ENCODE measurements at regions not wholly inside any gene's neighbourhood (a gene's known extent, or its start where the extent isn't known, plus 50 kb on each side); places are given as distances from the start of the nearest gene placed in this dataset.

DNA sequence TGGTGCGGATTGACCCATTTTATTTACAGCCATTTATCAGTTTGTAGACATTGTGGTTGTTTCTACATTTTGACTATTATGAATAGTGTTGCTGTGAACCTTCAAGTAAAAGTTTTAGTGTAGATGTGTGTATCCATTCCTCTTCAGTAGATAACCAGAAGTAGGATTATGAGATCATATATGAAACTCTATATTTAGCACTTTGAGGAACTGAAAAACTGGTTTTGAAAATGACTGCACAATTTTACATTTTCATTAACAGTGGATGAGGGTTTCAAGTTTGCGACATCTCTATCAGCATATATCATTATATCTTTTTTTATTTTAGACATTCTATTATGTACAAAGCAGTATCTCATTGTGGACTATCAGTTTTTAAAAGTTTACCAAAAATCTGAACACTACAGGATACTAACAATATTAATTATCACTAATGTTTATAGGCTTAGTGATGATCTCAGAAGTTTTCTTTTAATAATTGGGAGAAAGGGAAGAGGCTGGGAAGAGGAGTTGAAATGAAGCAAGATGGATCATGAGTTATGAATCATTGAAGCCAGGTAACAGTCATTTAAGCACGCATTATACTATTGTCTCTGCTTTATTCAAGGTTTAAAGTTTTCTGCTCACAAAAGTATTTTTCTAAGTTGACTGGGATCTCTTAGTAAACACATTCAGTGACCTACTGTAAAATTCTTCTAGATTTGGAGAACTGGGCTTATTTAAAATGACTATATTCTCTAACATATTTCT, 329.0 kb upstream of the LRATD1 start:
- TF ChIP-seq MXD4 (CRISPR knock-in tag; IDR thresholded peaks at IDR 0.05; ENCODE audit: borderline replicate concordance) (no peak), GTF2I (CRISPR knock-in tag; conservative IDR thresholded peaks at IDR 0.05) (no peak), RELA (CRISPR knock-in tag; IDR thresholded peaks at IDR 0.05; ENCODE audit: borderline replicate concordance) (no peak), ELF4 (CRISPR knock-in tag; IDR thresholded peaks at IDR 0.05; ENCODE audit: low read depth) (no peak), ZNF138 (CRISPR knock-in tag; conservative IDR thresholded peaks at IDR 0.05) (no peak), CREM (CRISPR knock-in tag; IDR thresholded peaks at IDR 0.05) (no peak), MYBL2 (CRISPR knock-in tag; IDR thresholded peaks at IDR 0.05) (no peak), ZNF396 (CRISPR knock-in tag; IDR thresholded peaks at IDR 0.05; ENCODE audit: borderline replicate concordance) (no peak), ZNF121 (CRISPR knock-in tag; IDR thresholded peaks at IDR 0.05) (no peak), ZNF671 (CRISPR knock-in tag; IDR thresholded peaks at IDR 0.05) (no peak)
- TF ChIP-seq, protein P1, sequence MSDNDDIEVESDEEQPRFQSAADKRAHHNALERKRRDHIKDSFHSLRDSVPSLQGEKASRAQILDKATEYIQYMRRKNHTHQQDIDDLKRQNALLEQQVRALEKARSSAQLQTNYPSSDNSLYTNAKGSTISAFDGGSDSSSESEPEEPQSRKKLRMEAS (CRISPR knock-in tag; IDR thresholded peaks at IDR 0.05), result no peak
- TF ChIP-seq, protein P2, sequence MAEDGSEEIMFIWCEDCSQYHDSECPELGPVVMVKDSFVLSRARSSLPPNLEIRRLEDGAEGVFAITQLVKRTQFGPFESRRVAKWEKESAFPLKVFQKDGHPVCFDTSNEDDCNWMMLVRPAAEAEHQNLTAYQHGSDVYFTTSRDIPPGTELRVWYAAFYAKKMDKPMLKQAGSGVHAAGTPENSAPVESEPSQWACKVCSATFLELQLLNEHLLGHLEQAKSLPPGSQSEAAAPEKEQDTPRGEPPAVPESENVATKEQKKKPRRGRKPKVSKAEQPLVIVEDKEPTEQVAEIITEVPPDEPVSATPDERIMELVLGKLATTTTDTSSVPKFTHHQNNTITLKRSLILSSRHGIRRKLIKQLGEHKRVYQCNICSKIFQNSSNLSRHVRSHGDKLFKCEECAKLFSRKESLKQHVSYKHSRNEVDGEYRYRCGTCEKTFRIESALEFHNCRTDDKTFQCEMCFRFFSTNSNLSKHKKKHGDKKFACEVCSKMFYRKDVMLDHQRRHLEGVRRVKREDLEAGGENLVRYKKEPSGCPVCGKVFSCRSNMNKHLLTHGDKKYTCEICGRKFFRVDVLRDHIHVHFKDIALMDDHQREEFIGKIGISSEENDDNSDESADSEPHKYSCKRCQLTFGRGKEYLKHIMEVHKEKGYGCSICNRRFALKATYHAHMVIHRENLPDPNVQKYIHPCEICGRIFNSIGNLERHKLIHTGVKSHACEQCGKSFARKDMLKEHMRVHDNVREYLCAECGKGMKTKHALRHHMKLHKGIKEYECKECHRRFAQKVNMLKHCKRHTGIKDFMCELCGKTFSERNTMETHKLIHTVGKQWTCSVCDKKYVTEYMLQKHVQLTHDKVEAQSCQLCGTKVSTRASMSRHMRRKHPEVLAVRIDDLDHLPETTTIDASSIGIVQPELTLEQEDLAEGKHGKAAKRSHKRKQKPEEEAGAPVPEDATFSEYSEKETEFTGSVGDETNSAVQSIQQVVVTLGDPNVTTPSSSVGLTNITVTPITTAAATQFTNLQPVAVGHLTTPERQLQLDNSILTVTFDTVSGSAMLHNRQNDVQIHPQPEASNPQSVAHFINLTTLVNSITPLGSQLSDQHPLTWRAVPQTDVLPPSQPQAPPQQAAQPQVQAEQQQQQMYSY (CRISPR knock-in tag; IDR thresholded peaks at IDR 0.05), result no peak
- TF ChIP-seq, protein P3, sequence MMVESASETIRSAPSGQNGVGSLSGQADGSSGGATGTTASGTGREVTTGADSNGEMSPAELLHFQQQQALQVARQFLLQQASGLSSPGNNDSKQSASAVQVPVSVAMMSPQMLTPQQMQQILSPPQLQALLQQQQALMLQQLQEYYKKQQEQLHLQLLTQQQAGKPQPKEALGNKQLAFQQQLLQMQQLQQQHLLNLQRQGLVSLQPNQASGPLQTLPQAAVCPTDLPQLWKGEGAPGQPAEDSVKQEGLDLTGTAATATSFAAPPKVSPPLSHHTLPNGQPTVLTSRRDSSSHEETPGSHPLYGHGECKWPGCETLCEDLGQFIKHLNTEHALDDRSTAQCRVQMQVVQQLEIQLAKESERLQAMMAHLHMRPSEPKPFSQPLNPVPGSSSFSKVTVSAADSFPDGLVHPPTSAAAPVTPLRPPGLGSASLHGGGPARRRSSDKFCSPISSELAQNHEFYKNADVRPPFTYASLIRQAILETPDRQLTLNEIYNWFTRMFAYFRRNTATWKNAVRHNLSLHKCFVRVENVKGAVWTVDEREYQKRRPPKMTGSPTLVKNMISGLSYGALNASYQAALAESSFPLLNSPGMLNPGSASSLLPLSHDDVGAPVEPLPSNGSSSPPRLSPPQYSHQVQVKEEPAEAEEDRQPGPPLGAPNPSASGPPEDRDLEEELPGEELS (CRISPR knock-in tag; IDR thresholded peaks at IDR 0.05), result no peak
- TF ChIP-seq, protein P4, sequence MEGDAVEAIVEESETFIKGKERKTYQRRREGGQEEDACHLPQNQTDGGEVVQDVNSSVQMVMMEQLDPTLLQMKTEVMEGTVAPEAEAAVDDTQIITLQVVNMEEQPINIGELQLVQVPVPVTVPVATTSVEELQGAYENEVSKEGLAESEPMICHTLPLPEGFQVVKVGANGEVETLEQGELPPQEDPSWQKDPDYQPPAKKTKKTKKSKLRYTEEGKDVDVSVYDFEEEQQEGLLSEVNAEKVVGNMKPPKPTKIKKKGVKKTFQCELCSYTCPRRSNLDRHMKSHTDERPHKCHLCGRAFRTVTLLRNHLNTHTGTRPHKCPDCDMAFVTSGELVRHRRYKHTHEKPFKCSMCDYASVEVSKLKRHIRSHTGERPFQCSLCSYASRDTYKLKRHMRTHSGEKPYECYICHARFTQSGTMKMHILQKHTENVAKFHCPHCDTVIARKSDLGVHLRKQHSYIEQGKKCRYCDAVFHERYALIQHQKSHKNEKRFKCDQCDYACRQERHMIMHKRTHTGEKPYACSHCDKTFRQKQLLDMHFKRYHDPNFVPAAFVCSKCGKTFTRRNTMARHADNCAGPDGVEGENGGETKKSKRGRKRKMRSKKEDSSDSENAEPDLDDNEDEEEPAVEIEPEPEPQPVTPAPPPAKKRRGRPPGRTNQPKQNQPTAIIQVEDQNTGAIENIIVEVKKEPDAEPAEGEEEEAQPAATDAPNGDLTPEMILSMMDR (IDR thresholded peaks at IDR 0.05), result no peak
- TF ChIP-seq, protein P5, sequence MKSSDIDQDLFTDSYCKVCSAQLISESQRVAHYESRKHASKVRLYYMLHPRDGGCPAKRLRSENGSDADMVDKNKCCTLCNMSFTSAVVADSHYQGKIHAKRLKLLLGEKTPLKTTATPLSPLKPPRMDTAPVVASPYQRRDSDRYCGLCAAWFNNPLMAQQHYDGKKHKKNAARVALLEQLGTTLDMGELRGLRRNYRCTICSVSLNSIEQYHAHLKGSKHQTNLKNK (CRISPR knock-in tag; IDR thresholded peaks at IDR 0.05), result no peak
- TF ChIP-seq, protein P6, sequence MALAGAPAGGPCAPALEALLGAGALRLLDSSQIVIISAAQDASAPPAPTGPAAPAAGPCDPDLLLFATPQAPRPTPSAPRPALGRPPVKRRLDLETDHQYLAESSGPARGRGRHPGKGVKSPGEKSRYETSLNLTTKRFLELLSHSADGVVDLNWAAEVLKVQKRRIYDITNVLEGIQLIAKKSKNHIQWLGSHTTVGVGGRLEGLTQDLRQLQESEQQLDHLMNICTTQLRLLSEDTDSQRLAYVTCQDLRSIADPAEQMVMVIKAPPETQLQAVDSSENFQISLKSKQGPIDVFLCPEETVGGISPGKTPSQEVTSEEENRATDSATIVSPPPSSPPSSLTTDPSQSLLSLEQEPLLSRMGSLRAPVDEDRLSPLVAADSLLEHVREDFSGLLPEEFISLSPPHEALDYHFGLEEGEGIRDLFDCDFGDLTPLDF (CRISPR knock-in tag; IDR thresholded peaks at IDR 0.05), result no peak
- TF ChIP-seq, protein P7, sequence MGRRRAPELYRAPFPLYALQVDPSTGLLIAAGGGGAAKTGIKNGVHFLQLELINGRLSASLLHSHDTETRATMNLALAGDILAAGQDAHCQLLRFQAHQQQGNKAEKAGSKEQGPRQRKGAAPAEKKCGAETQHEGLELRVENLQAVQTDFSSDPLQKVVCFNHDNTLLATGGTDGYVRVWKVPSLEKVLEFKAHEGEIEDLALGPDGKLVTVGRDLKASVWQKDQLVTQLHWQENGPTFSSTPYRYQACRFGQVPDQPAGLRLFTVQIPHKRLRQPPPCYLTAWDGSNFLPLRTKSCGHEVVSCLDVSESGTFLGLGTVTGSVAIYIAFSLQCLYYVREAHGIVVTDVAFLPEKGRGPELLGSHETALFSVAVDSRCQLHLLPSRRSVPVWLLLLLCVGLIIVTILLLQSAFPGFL (CRISPR knock-in tag; IDR thresholded peaks at IDR 0.05; ENCODE audit: borderline replicate concordance), result no peak
- Mint-ChIP-seq H3K36me3 (no peaks in the 10 kb centered on the region), H3K27me3 (ENCODE audit: low read depth) (no peaks in the 10 kb centered on the region; the same call in 1 of the 2 replicates), H3K9me3 (no peaks in the 10 kb centered on the region), H3K27ac (no peak overlapping the region), H3K4me3 (no peak overlapping the region), H3K4me1 (peaks cover 5% of the 10 kb centered on the region; the same call in 1 of the 2 replicates)
- no peak for DNase-seq (ENCODE audit: low spot score)
- ChIA-PET CTCF (interaction anchor here (0.7 kb wide), 1 partner anchor 312 kb away, joined by 3 read pairs; no protein-coding TSS in a partner anchor), POLR2A (no interaction called here)
- no peak for ATAC-seq

Data from WTC11 (cell line).